22Rv1 (cell line): ENCODE measurements at regions not wholly inside any gene's neighbourhood (a gene's known extent, or its start where the extent isn't known, plus 50 kb on each side); places are given as distances from the start of the nearest gene placed in this dataset.

ENCODE experiments used
- H3K27ac ChIP-seq: fragments of 450-650 bp; 2 replicates; pipeline ENCODE4 v1.5.1; 2017
- ZFX ChIP-seq: fragments of 450-650 bp; IDR thresholded peaks from 2 replicates; pipeline ENCODE4 v1.6.1; 2017; ENCODE audit warnings: antibody characterized with exemption, borderline replicate concordance
- TF ChIP-seq, protein P1 (sequence below): fragments of 450-650 bp; IDR thresholded peaks from 2 replicates; pipeline ENCODE4 v1.5.1; 2017; ENCODE audit warnings: mild to moderate bottlenecking

DNA sequence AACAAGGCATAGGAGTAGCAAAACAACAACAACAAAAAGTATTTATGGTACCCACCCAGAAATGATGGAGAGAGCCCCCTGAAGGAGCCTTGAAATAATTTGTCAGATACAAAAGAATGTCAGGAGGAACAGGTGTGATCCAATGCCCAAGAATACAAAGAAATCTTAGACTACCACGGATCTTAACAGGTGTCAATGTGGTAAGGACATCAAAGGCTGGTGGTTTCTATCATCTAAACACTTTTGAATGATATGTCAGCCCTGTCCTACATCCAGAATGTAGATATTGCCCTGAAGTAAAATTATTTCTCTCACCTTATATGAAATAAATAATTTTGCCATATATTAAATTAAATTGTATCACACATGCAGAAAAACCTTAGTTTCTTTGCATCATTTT is 386.4 kb upstream of the ANO5 start:
- no peak overlapping the region for H3K27ac ChIP-seq
- TF ChIP-seq ZFX = no peak
- TF ChIP-seq, protein P1, sequence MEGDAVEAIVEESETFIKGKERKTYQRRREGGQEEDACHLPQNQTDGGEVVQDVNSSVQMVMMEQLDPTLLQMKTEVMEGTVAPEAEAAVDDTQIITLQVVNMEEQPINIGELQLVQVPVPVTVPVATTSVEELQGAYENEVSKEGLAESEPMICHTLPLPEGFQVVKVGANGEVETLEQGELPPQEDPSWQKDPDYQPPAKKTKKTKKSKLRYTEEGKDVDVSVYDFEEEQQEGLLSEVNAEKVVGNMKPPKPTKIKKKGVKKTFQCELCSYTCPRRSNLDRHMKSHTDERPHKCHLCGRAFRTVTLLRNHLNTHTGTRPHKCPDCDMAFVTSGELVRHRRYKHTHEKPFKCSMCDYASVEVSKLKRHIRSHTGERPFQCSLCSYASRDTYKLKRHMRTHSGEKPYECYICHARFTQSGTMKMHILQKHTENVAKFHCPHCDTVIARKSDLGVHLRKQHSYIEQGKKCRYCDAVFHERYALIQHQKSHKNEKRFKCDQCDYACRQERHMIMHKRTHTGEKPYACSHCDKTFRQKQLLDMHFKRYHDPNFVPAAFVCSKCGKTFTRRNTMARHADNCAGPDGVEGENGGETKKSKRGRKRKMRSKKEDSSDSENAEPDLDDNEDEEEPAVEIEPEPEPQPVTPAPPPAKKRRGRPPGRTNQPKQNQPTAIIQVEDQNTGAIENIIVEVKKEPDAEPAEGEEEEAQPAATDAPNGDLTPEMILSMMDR = no peak

DNA sequence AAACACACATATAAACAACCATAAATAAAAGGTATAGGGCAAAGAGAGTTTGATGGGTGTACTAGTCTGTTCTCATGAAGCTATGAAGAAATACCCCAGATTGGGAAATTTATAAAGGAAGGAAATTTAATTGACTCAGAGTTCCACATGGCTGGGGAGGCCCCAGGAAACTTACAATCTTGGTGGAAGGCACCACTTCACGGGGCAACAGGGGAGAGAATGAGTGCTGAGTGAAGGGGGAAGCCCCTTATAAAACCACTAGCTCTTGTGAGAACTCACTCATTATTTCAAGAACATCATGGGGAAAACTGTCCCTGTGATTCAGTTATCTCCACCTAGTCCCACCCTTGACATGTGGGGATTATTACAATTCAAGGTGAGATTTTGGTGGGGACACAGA is 385.9 kb upstream of the ANO5 start:
- TF ChIP-seq, protein P1 = no peak
- no peak for TF ChIP-seq ZFX
- no peak overlapping the region for H3K27ac ChIP-seq

DNA sequence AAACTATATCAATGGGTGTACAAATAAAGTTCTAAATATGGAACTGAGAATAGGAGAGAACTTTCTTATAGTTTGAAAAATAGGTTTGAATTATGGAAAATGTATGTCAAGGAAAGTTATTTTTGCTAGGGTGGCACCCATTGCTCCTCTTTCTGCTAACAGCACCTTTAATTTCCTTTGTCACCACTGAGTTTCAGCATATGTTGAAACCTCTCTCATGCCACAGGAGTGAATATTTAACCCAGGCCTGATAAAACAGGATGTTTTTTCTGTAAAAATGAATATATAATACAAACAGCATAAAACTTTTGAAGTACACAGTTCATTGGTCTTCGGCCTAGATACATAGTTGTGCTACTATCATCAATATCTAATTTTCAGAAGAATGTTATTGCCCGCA is 385.5 kb upstream of the ANO5 start:
- H3K27ac ChIP-seq = no peak overlapping the region
- TF ChIP-seq, protein P1 = no peak
- TF ChIP-seq ZFX = no peak

DNA sequence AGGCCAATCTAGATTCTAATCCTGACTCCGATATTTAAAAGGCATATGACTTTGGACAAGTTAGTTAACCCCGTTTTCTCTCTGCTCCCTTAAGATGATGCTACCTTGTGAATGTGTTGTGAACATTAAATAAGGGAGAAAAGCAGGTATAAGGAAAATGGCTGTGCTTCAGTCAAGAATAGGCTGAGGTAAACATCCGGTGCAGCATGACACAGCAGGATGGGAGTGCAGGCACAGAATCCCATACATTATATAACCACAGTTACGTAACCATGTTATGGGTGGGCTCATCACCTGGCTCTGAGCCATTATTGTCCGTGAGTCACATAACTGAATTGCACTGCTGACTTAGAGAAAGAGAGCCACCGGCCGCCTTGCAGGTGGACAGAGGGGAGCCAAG is 382.2 kb upstream of the ANO5 start:
- no peak overlapping the region for H3K27ac ChIP-seq
- no peak for TF ChIP-seq ZFX
- TF ChIP-seq, protein P1 = no peak

DNA sequence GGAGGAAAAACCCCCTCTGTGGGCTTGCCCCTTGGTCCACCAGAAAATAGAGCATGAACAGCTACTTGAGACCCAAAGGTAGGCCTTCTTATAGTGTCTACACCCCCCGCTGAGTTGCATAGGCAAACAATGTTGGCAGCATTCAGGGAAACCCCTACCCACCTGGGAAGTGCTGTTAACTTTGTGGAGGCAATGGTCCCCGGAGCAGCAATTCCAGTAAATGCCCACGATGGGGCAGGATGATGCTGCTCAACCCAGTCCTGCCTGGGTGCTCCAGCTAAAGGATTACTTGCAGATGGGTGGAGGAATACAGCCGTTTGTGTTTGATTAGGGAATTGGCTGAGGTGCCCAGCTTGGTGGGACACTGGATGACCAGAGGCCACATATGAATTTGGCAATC is 381.3 kb upstream of the ANO5 start:
- no peak overlapping the region for H3K27ac ChIP-seq
- TF ChIP-seq ZFX = no peak
- TF ChIP-seq, protein P1 = peak; percentile 47

DNA sequence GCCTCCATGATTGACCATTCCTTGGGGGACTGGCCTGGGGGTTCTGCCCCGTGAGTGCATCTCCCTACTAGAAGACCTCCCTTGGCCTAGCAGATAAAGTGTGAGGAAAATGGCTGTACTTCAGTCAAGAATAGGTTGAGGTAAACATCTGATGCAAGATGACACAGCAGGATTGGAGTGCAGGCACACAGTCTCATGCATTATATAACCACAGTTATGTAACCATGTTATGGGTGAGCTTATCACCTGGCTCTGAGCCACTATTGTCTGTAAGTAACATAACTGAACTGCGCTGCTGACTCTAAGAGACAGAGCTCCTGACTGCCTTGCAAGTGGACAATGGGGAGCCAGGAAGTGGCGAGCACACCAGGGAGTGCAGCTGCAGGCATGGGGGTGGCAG is 378.7 kb upstream of the ANO5 start:
- H3K27ac ChIP-seq = no peak overlapping the region
- TF ChIP-seq, protein P1 = no peak
- no peak for TF ChIP-seq ZFX

DNA sequence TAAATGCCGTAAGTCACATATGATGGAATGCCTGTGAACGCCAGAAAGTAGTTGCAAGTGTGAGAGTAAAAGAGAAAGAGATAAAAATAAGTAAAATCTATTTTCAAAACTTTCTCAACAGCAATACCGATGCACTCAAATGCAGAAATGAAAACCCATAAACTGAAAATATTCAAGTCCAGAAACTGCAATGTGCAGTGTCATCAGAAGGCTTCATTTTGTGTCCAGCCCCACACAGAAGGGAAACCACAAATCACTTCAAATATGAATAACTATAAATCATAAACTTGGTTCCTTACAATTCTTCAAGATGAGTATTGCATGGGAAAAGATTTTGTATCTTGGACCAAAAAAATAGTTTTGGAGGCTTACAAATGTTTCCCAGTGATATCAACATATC is 375.2 kb upstream of the ANO5 start:
- no peak for TF ChIP-seq ZFX
- TF ChIP-seq, protein P1 = no peak
- no peak overlapping the region for H3K27ac ChIP-seq
